Keratinocyte (primary cell): ENCODE measurements at regions not wholly inside any gene's neighbourhood (a gene's known extent, or its start where the extent isn't known, plus 50 kb on each side); places are given as distances from the start of the nearest gene placed in this dataset.

ENCODE experiments used
- DNase-seq: peaks from one replicate; pipeline ENCODE4 v3.0.0-alpha.2; 2011; ENCODE audit warnings: low read depth, missing footprints, low spot score
- FAIRE-seq: peaks from 2 replicates; lab custom pipeline; 2011; peaks lifted over from hg19 to GRCh38; lab: Jason Lieb, UNC
- H2AFZ ChIP-seq: 2 replicates; pipeline ENCODE4 v1.6.0; 2012; ENCODE audit warnings: low read length, control low read depth, inconsistent platforms; ENCODE audit not compliant: control insufficient read depth
- H3K27ac ChIP-seq: 2 replicates; pipeline ENCODE4 v1.5.1; 2011; ENCODE audit warnings: low read length; ENCODE audit not compliant: control insufficient read depth, insufficient read depth
- H3K27me3 ChIP-seq: 3 replicates; pipeline ENCODE4 v1.6.0; 2011; ENCODE audit warnings: low read length; ENCODE audit not compliant: control insufficient read depth, insufficient read depth; ENCODE audit errors: extremely low read depth
- H3K36me3 ChIP-seq, 2 experiments: 2 replicates in 1 of 2; 3 replicates in 1 of 2; pipeline ENCODE4 v1.5.1; 2011; ENCODE audit warnings: low read length in 2 of 2, mild to moderate bottlenecking in 1 of 2; ENCODE audit not compliant: control insufficient read depth in 2 of 2, insufficient read depth in 2 of 2; ENCODE audit errors: extremely low read depth in 1 of 2
- H3K4me1 ChIP-seq: 3 replicates; pipeline ENCODE4 v1.5.1; 2011; ENCODE audit warnings: low read length; ENCODE audit not compliant: control insufficient read depth, insufficient read depth; ENCODE audit errors: extremely low read depth
- H3K4me2 ChIP-seq: 3 replicates; pipeline ENCODE4 v1.6.0; 2011; ENCODE audit warnings: low read depth, low read length; ENCODE audit not compliant: control insufficient read depth, insufficient read depth; ENCODE audit errors: extremely low read depth
- H3K4me3 ChIP-seq, 3 experiments: fragments of 200-600 bp in 1 of 3; sonication (generic) in 1 of 3; 2 replicates in 2 of 3; 3 replicates in 1 of 3; pipeline ENCODE4 v1.5.1; 2011 to 2016; ENCODE audit warnings: low read length in 3 of 3, mild to moderate bottlenecking in 3 of 3, control low read depth in 2 of 3, inconsistent platforms in 1 of 3, low read depth in 1 of 3, mixed read lengths in 1 of 3, mixed run types in 1 of 3, moderate library complexity in 1 of 3; ENCODE audit not compliant: control insufficient read depth in 2 of 3, insufficient read depth in 2 of 3; ENCODE audit errors: extremely low read depth in 1 of 3
- H3K79me2 ChIP-seq: 2 replicates; pipeline ENCODE4 v1.6.0; 2012; ENCODE audit warnings: low read length; ENCODE audit not compliant: control insufficient read depth, insufficient read depth
- H3K9ac ChIP-seq: 3 replicates; pipeline ENCODE4 v1.6.0; 2011; ENCODE audit warnings: low read length; ENCODE audit not compliant: control insufficient read depth, insufficient read depth; ENCODE audit errors: extremely low read depth
- H3K9me1 ChIP-seq: 3 replicates; pipeline ENCODE4 v1.6.0; 2011; ENCODE audit warnings: low read length; ENCODE audit not compliant: control insufficient read depth, insufficient read depth; ENCODE audit errors: extremely low read depth
- H3K9me3 ChIP-seq: 2 replicates; pipeline ENCODE4 v1.5.1; 2012; ENCODE audit warnings: low read depth, low read length; ENCODE audit not compliant: control insufficient read depth
- H4K20me1 ChIP-seq: 3 replicates; pipeline ENCODE4 v1.6.0; 2011; ENCODE audit warnings: low read length; ENCODE audit not compliant: control insufficient read depth, insufficient read depth; ENCODE audit errors: extremely low read depth
- EZH2 ChIP-seq: IDR thresholded peaks from one replicate; pipeline ENCODE4 v1.6.1; 2012; ENCODE audit warnings: inconsistent platforms, mild to moderate bottlenecking, low read length, moderate library complexity
- dilution Hi-C: fragments of 300-500 bp; cut with MboI; formaldehyde crosslinking; loops from one replicate; pipeline ENCODE4 v1.7.0; 2020; ENCODE audit warnings: low sequenced_read_pairs; ENCODE audit not compliant: extremely low pct_ligation_motif_present
- TF ChIP-seq, protein P1 (sequence below), 3 experiments: IDR thresholded peaks in 1 of 3; conservative IDR thresholded peaks in 1 of 3; optimal IDR thresholded peaks in 1 of 3; 2 replicates in 2 of 3; 3 replicates in 1 of 3; pipeline versions ENCODE3 to v1.5.1; 2011; ENCODE audit warnings: low read length in 3 of 3, mild to moderate bottlenecking in 3 of 3, moderate library complexity in 2 of 3, control low read depth in 1 of 3, inconsistent platforms in 1 of 3; ENCODE audit not compliant: insufficient read depth in 2 of 3; ENCODE audit errors: extremely low read depth in 1 of 3

DNA sequence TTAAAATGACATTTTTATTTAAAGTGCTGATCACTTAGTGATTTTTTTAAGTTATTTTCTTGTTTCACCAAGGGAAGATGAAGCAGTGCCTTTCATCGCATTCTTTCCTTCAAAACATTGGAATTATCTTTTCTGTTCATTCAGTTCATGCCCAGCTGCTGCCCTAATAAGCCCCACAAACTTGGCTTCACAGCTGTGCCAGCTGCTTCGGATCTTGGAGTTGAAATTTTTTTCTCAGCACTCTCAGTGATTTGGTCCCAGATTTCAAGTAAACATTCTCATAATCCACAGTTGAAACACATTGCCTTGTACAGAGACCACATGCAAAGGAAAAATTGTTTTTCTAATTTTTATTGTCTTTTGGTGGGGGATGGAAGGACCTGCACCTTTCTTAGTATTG lies 353.3 kb upstream of the LRP1B start:
- TF ChIP-seq, protein P1, sequence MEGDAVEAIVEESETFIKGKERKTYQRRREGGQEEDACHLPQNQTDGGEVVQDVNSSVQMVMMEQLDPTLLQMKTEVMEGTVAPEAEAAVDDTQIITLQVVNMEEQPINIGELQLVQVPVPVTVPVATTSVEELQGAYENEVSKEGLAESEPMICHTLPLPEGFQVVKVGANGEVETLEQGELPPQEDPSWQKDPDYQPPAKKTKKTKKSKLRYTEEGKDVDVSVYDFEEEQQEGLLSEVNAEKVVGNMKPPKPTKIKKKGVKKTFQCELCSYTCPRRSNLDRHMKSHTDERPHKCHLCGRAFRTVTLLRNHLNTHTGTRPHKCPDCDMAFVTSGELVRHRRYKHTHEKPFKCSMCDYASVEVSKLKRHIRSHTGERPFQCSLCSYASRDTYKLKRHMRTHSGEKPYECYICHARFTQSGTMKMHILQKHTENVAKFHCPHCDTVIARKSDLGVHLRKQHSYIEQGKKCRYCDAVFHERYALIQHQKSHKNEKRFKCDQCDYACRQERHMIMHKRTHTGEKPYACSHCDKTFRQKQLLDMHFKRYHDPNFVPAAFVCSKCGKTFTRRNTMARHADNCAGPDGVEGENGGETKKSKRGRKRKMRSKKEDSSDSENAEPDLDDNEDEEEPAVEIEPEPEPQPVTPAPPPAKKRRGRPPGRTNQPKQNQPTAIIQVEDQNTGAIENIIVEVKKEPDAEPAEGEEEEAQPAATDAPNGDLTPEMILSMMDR (optimal IDR thresholded peaks at IDR 0.05 in 1 of 3, IDR thresholded peaks at IDR 0.05 in 1 of 3, conservative IDR thresholded peaks at IDR 0.05 in 1 of 3; ENCODE audit: extremely low read depth in 1 of 3, insufficient read depth in 2 of 3, low read length in 3 of 3), result no peak
- no peak for TF ChIP-seq EZH2
- FAIRE-seq (no peak), DNase-seq (no peak)
- Histone ChIP-seq H3K4me2 (no peak overlapping the region), H3K9me3 (no peaks in the 10 kb centered on the region), H4K20me1 (no peaks in the 10 kb centered on the region), H3K9me1 (no peaks in the 10 kb centered on the region), H3K27ac (no peak overlapping the region), H2AFZ (no peak overlapping the region), H3K4me1 (no peaks in the 10 kb centered on the region), H3K4me3 (no peak overlapping the region), H3K9ac (no peak overlapping the region), H3K27me3 (no peaks in the 10 kb centered on the region), H3K79me2 (no peaks in the 10 kb centered on the region), H3K36me3 (no peaks in the 10 kb centered on the region)
- dilution Hi-C loops, result no loop called here

GRCh38 chr2:142483653-142484052 lies 352.8 kb upstream of the LRP1B start:
- DNase-seq, result no peak

GRCh38 chr2:142478206-142478605 lies 347.4 kb upstream of the LRP1B start:
- no peak overlapping the region for H3K4me2 ChIP-seq
- no peaks in the 10 kb centered on the region for H3K27me3 ChIP-seq
- TF ChIP-seq EZH2, result no peak
- TF ChIP-seq, protein P1 (optimal IDR thresholded peaks at IDR 0.05 in 1 of 3, IDR thresholded peaks at IDR 0.05 in 1 of 3, conservative IDR thresholded peaks at IDR 0.05 in 1 of 3; ENCODE audit: extremely low read depth in 1 of 3, insufficient read depth in 2 of 3, low read length in 3 of 3), result no peak
- H4K20me1 ChIP-seq, result no peaks in the 10 kb centered on the region
- H3K9me1 ChIP-seq, result no peaks in the 10 kb centered on the region
- no peak overlapping the region for H3K27ac ChIP-seq
- no peaks in the 10 kb centered on the region for H3K4me1 ChIP-seq
- FAIRE-seq, result no peak
- H3K4me3 ChIP-seq, result no peak overlapping the region
- H3K79me2 ChIP-seq, result no peaks in the 10 kb centered on the region
- no peak overlapping the region for H3K9ac ChIP-seq
- dilution Hi-C loops, result no loop called here
- no peak overlapping the region for H2AFZ ChIP-seq
- no peaks in the 10 kb centered on the region for H3K36me3 ChIP-seq
- DNase-seq, result no peak
- no peaks in the 10 kb centered on the region for H3K9me3 ChIP-seq

More at GRCh38 chr2:142483653-142484052, 352.8 kb upstream of the LRP1B start:
- Histone ChIP-seq H3K4me1 (no peaks in the 10 kb centered on the region), H3K4me3 (no peak overlapping the region), H3K27me3 (no peaks in the 10 kb centered on the region), H3K27ac (no peak overlapping the region), H3K79me2 (no peaks in the 10 kb centered on the region), H3K4me2 (no peak overlapping the region), H3K9me1 (no peaks in the 10 kb centered on the region), H3K36me3 (no peaks in the 10 kb centered on the region), H2AFZ (no peak overlapping the region), H3K9ac (no peak overlapping the region), H3K9me3 (no peaks in the 10 kb centered on the region), H4K20me1 (no peaks in the 10 kb centered on the region)
- dilution Hi-C loops, result no loop called here
- TF ChIP-seq EZH2, result no peak
- no peak for FAIRE-seq
